Urinary bladder (tissue), 3 donors: ENCODE measurements at regions not wholly inside any gene's neighbourhood (a gene's known extent, or its start where the extent isn't known, plus 50 kb on each side); places are given as distances from the start of the nearest gene placed in this dataset.

Experiments
- DNase-seq: peaks from one replicate; pipeline ENCODE4 v3.0.0-alpha.2; 2015; ENCODE audit errors: extremely low spot score
- H3K27ac ChIP-seq: one replicate; pipeline ENCODE4 v1.5.1; 2013; ENCODE audit warnings: low read depth, mild to moderate bottlenecking, moderate library complexity
- H3K36me3 ChIP-seq: one replicate; pipeline ENCODE4 v1.6.1; 2013; ENCODE audit warnings: mild to moderate bottlenecking, moderate library complexity; ENCODE audit not compliant: insufficient read depth
- H3K4me1 ChIP-seq: one replicate; pipeline ENCODE4 v1.6.1; 2013; ENCODE audit warnings: mild to moderate bottlenecking, moderate library complexity; ENCODE audit not compliant: insufficient read depth
- H3K4me3 ChIP-seq: one replicate; pipeline ENCODE4 v1.5.1; 2013; ENCODE audit warnings: low read depth, low read length
- WGBS: extraction: QIAGEN DNeasy Blood & Tissue Kit; methylation state at CpG from one replicate; pipeline ENCODE4 v1.1.7; 2013; 5-methylcytosine and 5-hydroxymethylcytosine counted together
- donor health status: healthy with polysubstance abuse.
- donor health status: healthy.

- no peaks in the 10 kb centered on the region for H3K36me3 ChIP-seq
- no peaks in the 10 kb centered on the region for H3K4me1 ChIP-seq
- DNase-seq: no peak
- H3K4me3 ChIP-seq: no peak overlapping the region
- no peak overlapping the region for H3K27ac ChIP-seq
- WGBS: 87% methylated on average over 2 of the region's 2 CpGs
These were observed 55.1 kb upstream of the PAGE4 start for GRCh38 chrX:49773993-49774392.

- WGBS: 38% methylated on average over 1 of the region's 1 CpG
- Histone ChIP-seq H3K36me3 (no peaks in the 10 kb centered on the region), H3K4me3 (no peak overlapping the region), H3K4me1 (no peaks in the 10 kb centered on the region), H3K27ac (no peak overlapping the region)
- no peak for DNase-seq
These were observed 61.9 kb upstream of the PAGE4 start for GRCh38 chrX:49767236-49767635.

- 59% methylated on average over 2 of the region's 2 CpGs for WGBS
These were observed 66.5 kb upstream of the PAGE1 start for GRCh38 chrX:49762175-49762720.

GRCh38 chrX:49761481-49761880 is 65.7 kb upstream of the PAGE1 start:
- H3K27ac ChIP-seq: no peak overlapping the region
- 14% methylated on average over 2 of the region's 2 CpGs for WGBS
- no peaks in the 10 kb centered on the region for H3K36me3 ChIP-seq
- no peak for DNase-seq
- H3K4me3 ChIP-seq: no peak overlapping the region
- no peaks in the 10 kb centered on the region for H3K4me1 ChIP-seq

More at GRCh38 chrX:49762175-49762720, 66.5 kb upstream of the PAGE1 start:
- no peak overlapping the region for H3K4me3 ChIP-seq
- DNase-seq: no peak
- no peaks in the 10 kb centered on the region for H3K36me3 ChIP-seq
- no peaks in the 10 kb centered on the region for H3K4me1 ChIP-seq
- H3K27ac ChIP-seq: no peak overlapping the region

GRCh38 chrX:49760290-49760890 is 64.6 kb upstream of the PAGE1 start:
- H3K27ac ChIP-seq: no peak overlapping the region
- H3K4me1 ChIP-seq: no peaks in the 10 kb centered on the region
- DNase-seq: peak; percentile 35
- no peaks in the 10 kb centered on the region for H3K36me3 ChIP-seq
- 45% methylated on average over 6 of the region's 6 CpGs for WGBS
- no peak overlapping the region for H3K4me3 ChIP-seq

- H3K27ac ChIP-seq: no peak overlapping the region
- no peak overlapping the region for H3K4me3 ChIP-seq
- H3K36me3 ChIP-seq: no peaks in the 10 kb centered on the region
- no peak for DNase-seq
- WGBS: 8% methylated on average over 2 of the region's 2 CpGs
- no peaks in the 10 kb centered on the region for H3K4me1 ChIP-seq
These were observed 60.9 kb upstream of the PAGE1 start for GRCh38 chrX:49756692-49757091.

- WGBS: 10% methylated on average over 6 of the region's 6 CpGs
- no peaks in the 10 kb centered on the region for H3K4me1 ChIP-seq
- no peaks in the 10 kb centered on the region for H3K36me3 ChIP-seq
- no peak overlapping the region for H3K27ac ChIP-seq
- DNase-seq: no peak
- no peak overlapping the region for H3K4me3 ChIP-seq
These were observed 58.6 kb upstream of the PAGE1 start for GRCh38 chrX:49754233-49754857.

GRCh38 chrX:49753691-49754090 is 57.9 kb upstream of the PAGE1 start:
- DNase-seq: no peak
- H3K27ac ChIP-seq: no peak overlapping the region
- H3K4me3 ChIP-seq: no peak overlapping the region
- WGBS: 90% methylated on average over 5 of the region's 5 CpGs
- H3K4me1 ChIP-seq: no peaks in the 10 kb centered on the region
- H3K36me3 ChIP-seq: no peaks in the 10 kb centered on the region

GRCh38 chrX:49748211-49748956 is 52.6 kb upstream of the PAGE1 start:
- DNase-seq: peak; percentile 26
- Histone ChIP-seq H3K27ac (no peak overlapping the region), H3K4me3 (no peak overlapping the region), H3K36me3 (no peaks in the 10 kb centered on the region), H3K4me1 (no peaks in the 10 kb centered on the region)
- WGBS: 28% methylated on average over 2 of the region's 2 CpGs

GRCh38 chrX:49746306-49746705 is 50.5 kb upstream of the PAGE1 start:
- no peaks in the 10 kb centered on the region for H3K36me3 ChIP-seq
- H3K4me1 ChIP-seq: no peaks in the 10 kb centered on the region
- H3K27ac ChIP-seq: no peak overlapping the region
- H3K4me3 ChIP-seq: no peak overlapping the region
- 79% methylated on average over 1 of the region's 1 CpG for WGBS
- DNase-seq: no peak
